OCI-LY1 (cell line): ENCODE measurements at regions not wholly inside any gene's neighbourhood (a gene's known extent, or its start where the extent isn't known, plus 50 kb on each side); places are given as distances from the start of the nearest gene placed in this dataset.

ENCODE experiments used
- H2AFZ ChIP-seq: fragments of 200-600 bp; sonication (generic), shearing (Covaris generic); 2 replicates; pipeline ENCODE4 v1.6.0; 2014; ENCODE audit warnings: antibody characterized with exemption, mild to moderate bottlenecking, low read length
- H3F3A ChIP-seq: fragments of 200-600 bp; sonication (generic), shearing (Covaris generic); 2 replicates; pipeline ENCODE4 v1.6.0; 2014; ENCODE audit warnings: mild to moderate bottlenecking, antibody characterized with exemption, low read length, moderate library complexity; ENCODE audit not compliant: insufficient read depth
- H3K27ac ChIP-seq: fragments of 200-600 bp; sonication (generic); 2 replicates; pipeline ENCODE4 v1.5.1; 2014; ENCODE audit warnings: low read length, mixed run types, mild to moderate bottlenecking, low read depth; ENCODE audit not compliant: poor library complexity, severe bottlenecking
- H3K27me3 ChIP-seq: fragments of 200-600 bp; sonication (generic); 2 replicates; pipeline ENCODE4 v1.6.0; 2014; ENCODE audit warnings: antibody characterized with exemption, mild to moderate bottlenecking, low read length, moderate library complexity; ENCODE audit not compliant: insufficient read depth
- H3K36me3 ChIP-seq: fragments of 200-600 bp; sonication (generic); 2 replicates; pipeline ENCODE4 v1.6.1; 2014; ENCODE audit warnings: mild to moderate bottlenecking, antibody characterized with exemption, low read length, moderate library complexity, mixed read lengths; ENCODE audit not compliant: insufficient read depth
- H3K4me1 ChIP-seq: fragments of 200-600 bp; sonication (generic); 2 replicates; pipeline ENCODE4 v1.5.1; 2014; ENCODE audit warnings: mild to moderate bottlenecking, low read length, moderate library complexity; ENCODE audit not compliant: insufficient read depth, severe bottlenecking
- H3K4me2 ChIP-seq: fragments of 200-600 bp; sonication (generic), shearing (Covaris generic); 2 replicates; pipeline ENCODE4 v1.6.1; 2014; ENCODE audit warnings: low read length
- H3K4me3 ChIP-seq: fragments of 200-600 bp; sonication (generic); 2 replicates; pipeline ENCODE4 v1.5.1; 2014; ENCODE audit warnings: low read length, low read depth, mild to moderate bottlenecking, mixed read lengths; ENCODE audit not compliant: poor library complexity, severe bottlenecking
- H3K79me2 ChIP-seq: fragments of 200-600 bp; shearing (Covaris generic); 2 replicates; pipeline ENCODE4 v1.6.1; 2016; ENCODE audit warnings: mixed run types, low read length, mixed read lengths; ENCODE audit not compliant: insufficient read depth
- H3K9ac ChIP-seq: fragments of 200-600 bp; sonication (generic), shearing (Covaris generic); 2 replicates; pipeline ENCODE4 v1.6.1; 2014; ENCODE audit warnings: mild to moderate bottlenecking, low read length, mixed read lengths
- H3K9me2 ChIP-seq: fragments of 200-600 bp; sonication (generic), shearing (Covaris generic); 2 replicates; pipeline ENCODE4 v1.6.1; 2014; ENCODE audit warnings: low read depth, mild to moderate bottlenecking, low read length, mixed read lengths
- H3K9me3 ChIP-seq: fragments of 200-600 bp; shearing (Covaris generic); 2 replicates; pipeline ENCODE4 v1.6.1; 2014; ENCODE audit warnings: low read length, mixed read lengths
- H4K20me1 ChIP-seq: fragments of 200-600 bp; sonication (generic), shearing (Covaris generic); 2 replicates; pipeline ENCODE4 v1.6.0; 2016; ENCODE audit warnings: mild to moderate bottlenecking, low read length; ENCODE audit not compliant: insufficient read depth
- CTCF ChIP-seq: fragments of 200-600 bp; sonication (generic), shearing (Covaris generic); IDR thresholded peaks from 2 replicates; pipeline ENCODE4 v1.5.1; 2017; ENCODE audit warnings: mild to moderate bottlenecking, antibody characterized with exemption, low read length, moderate library complexity, mixed read lengths
- EZH2 ChIP-seq: fragments of 200-600 bp; sonication (generic), shearing (Covaris generic); IDR thresholded peaks from 2 replicates; pipeline ENCODE4 v1.8.0; 2017; ENCODE audit warnings: borderline replicate concordance, mixed run types, mild to moderate bottlenecking, antibody characterized with exemption, low read length, moderate library complexity, mixed read lengths

GRCh38 chr12:89941436-89941835, 232.8 kb upstream of the ATP2B1 start:
- no peaks in the 10 kb centered on the region for H4K20me1 ChIP-seq
- H3K9me3 ChIP-seq: no peaks in the 10 kb centered on the region
- H3K9me2 ChIP-seq: no peaks in the 10 kb centered on the region
- no peak overlapping the region for H3K27ac ChIP-seq
- H3K36me3 ChIP-seq: no peaks in the 10 kb centered on the region
- no peaks in the 10 kb centered on the region for H3K27me3 ChIP-seq
- no peak overlapping the region for H3K4me3 ChIP-seq
- H3K4me2 ChIP-seq: no peak overlapping the region
- peaks cover 38% of the 10 kb centered on the region for H3K4me1 ChIP-seq
- no peak overlapping the region for H2AFZ ChIP-seq
- H3K79me2 ChIP-seq: no peaks in the 10 kb centered on the region
- no peak overlapping the region for H3K9ac ChIP-seq
- no peaks in the 10 kb centered on the region for H3F3A ChIP-seq
- no peak for TF ChIP-seq CTCF
- no peak for TF ChIP-seq EZH2

- no peaks in the 10 kb centered on the region for H3K36me3 ChIP-seq
- H3K79me2 ChIP-seq: no peaks in the 10 kb centered on the region
- TF ChIP-seq EZH2 (no peak), CTCF (no peak)
- no peak overlapping the region for H3K4me3 ChIP-seq
- no peaks in the 10 kb centered on the region for H3F3A ChIP-seq
- no peaks in the 10 kb centered on the region for H3K27me3 ChIP-seq
- H3K9me3 ChIP-seq: no peaks in the 10 kb centered on the region
- no peak overlapping the region for H2AFZ ChIP-seq
- no peak overlapping the region for H3K4me2 ChIP-seq
- no peaks in the 10 kb centered on the region for H3K9me2 ChIP-seq
- peaks cover 56% of the 10 kb centered on the region for H3K4me1 ChIP-seq
- H3K27ac ChIP-seq: no peak overlapping the region
- H3K9ac ChIP-seq: no peak overlapping the region
- no peaks in the 10 kb centered on the region for H4K20me1 ChIP-seq
These were observed 231.0 kb upstream of the ATP2B1 start for GRCh38 chr12:89939522-89940215.

- H3K27ac ChIP-seq: peak overlapping the region; percentile 72
- TF ChIP-seq EZH2 (no peak), CTCF (no peak)
- H3K4me1 ChIP-seq: peaks cover 61% of the 10 kb centered on the region
- H3K9ac ChIP-seq: peak overlapping the region; percentile 48; the same call in 1 of the 2 replicates
- H3K9me2 ChIP-seq: no peaks in the 10 kb centered on the region
- H3K4me2 ChIP-seq: peak overlapping the region; percentile 44; the same call in 1 of the 2 replicates
- no peaks in the 10 kb centered on the region for H3K9me3 ChIP-seq
- no peaks in the 10 kb centered on the region for H3F3A ChIP-seq
- H2AFZ ChIP-seq: peak overlapping the region; percentile 17; the same call in 1 of the 2 replicates
- H3K4me3 ChIP-seq: peak overlapping the region; percentile 7
- no peaks in the 10 kb centered on the region for H3K27me3 ChIP-seq
- H3K79me2 ChIP-seq: no peaks in the 10 kb centered on the region
- no peaks in the 10 kb centered on the region for H3K36me3 ChIP-seq
- no peaks in the 10 kb centered on the region for H4K20me1 ChIP-seq
These were observed 228.0 kb upstream of the ATP2B1 start for GRCh38 chr12:89936631-89937030.
